ENCODE measurements at regions not wholly inside any gene's neighbourhood (a gene's known extent, or its start where the extent isn't known, plus 50 kb on each side); places are given as distances from the start of the nearest gene placed in this dataset.

- TF ChIP-seq CTCF (IDR thresholded peaks at IDR 0.05) (no peak), POLR2A (IDR thresholded peaks at IDR 0.05) (no peak)
These were observed 85.8 kb upstream of the RGS1 start for GRCh38 chr1:192489748-192490147.
